ENCODE measurements at regions not wholly inside any gene's neighbourhood (a gene's known extent, or its start where the extent isn't known, plus 50 kb on each side); places are given as distances from the start of the nearest gene placed in this dataset.

DNA sequence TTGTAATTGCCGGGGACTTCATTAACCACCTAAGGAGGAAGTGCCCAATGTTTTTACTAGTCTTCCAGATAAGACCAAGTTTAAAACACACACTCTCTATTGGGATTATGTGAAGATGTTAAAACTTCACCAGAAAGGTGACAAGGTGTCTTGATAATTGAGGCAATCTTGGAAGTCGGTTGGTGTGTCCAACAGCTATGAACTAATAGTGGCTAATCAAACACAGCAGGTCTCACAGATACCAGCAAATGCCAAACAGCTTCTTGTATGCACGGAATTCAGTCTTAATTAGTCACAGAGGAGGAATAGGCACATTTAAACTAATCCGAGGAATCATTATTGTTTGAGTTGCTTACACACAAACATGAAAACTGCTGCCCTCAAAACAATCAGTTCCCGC lies 214.5 kb downstream of the SEC61B start:
- DNase-seq (ENCODE audit: low read depth), result no peak

DNA sequence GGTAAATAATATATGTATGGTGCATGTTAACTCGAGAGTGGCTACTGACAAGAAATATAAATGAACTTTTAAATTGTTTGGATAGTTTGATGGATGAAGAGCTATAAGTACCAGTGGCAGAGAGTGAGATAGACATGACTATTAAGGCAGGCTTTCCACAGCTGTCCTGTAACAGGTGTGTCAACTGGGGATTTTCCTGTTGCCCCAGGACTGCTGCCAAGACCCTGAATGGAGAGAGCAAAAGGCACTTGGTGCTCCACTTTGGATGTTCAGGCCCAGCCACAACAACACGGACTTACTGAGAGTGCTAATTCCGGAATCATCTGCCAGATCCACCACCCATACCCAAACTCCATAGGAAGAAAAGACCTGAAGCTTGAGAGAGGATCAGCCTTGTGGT lies 215.1 kb downstream of the SEC61B start:
- no peak for DNase-seq (ENCODE audit: low read depth)

DNA sequence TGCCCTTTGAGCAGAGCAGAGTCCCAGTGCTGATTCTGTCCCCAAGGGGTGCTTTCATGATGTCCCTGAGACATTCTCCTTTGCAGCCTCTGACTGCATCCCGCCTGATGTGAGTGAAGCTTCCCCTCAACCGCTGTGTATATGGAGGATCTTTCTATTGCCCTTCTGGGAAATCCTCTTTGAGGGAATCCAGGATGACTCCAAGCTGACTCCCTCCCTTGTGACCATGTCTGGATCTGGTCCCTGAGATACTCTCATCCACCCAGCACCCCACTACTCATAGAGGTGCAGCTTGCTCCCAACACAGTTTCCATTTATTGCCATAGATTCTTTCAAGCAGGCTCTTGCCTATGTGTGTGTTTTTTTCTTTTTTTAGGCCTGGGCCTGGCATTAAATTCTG lies 216.5 kb downstream of the SEC61B start:
- no peak for DNase-seq (ENCODE audit: low read depth)

DNA sequence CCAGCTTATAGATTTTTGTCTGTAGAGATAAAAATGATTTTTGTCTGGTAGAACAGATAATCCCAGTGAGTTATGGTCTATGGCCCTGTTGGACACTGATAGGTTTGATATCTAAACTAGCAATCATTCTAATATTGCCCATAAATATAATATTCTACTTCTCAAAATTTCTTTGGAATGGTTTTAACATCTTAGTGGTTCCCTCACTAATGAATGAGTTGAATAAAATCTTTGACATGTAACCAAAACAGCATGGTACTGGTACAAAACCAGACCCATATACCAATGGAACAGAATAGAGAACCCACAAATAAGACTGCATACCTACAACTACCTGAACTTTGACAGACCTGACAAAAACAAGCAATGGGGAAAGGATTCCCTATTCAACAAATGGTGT lies 219.7 kb downstream of the SEC61B start:
- no peak for DNase-seq (ENCODE audit: low read depth)

DNA sequence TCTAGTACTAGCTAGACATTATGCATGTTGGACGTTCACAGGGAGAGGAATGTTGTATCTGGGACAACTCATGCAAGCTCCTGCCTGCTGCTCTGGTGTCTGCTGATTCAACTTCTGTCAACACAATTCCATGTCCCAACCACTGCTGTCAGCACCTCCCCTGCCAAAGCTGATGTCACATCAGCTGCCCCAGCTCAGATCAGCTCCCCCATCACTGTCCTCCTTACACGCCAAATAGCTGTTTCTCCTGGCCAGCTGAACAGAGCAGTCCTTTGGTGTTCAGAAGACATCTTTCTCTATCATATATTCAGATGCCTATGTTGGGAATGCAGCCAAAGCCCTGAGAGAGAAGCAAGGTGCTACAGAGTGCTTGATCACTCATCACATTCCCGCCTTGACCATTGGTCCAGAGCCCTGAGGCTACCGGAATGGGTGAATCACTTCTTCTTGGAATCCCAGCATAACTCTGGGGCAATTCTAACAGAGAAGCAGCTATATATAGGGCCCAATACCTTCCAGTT lies 223.3 kb downstream of the SEC61B start:
- no peak for DNase-seq (ENCODE audit: low read depth)

DNA sequence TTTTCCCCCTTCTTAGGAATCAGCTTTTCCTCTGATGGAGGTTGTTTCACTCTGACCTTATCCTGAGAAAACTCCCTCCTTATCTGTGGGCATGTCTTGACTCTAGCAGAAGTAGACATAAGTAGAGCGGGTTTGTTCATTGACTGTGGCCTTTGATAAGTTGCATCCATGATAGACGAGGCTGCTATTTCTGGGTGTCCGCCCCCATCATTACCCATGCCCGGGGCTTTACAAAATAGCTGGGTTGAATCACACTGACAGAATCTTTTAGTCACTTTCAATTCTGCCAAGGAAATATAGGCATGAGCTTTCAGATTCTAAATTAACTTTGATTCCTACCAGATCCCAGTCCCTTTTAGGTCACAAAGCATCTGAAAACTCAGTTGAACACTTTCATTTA lies 223.8 kb downstream of the SEC61B start:
- no peak for DNase-seq (ENCODE audit: low read depth)

DNA sequence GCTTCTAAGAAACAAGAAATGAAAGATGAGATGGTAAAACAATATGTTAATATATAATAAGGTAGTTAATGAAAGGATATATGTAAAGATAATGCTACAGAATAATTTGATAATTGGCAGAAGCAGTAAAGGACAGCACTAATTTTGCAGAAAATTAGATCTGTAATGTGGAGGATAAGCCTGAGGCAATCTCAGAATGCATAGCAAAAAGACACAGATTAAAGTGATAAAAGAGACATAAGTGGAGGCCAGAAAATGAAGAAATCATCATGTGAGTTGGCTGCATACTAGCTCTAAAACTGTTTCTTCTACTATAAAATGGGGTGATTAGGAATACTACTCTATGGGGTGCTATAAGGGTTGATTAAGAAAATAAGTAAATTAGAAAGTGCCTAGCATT lies 225.9 kb downstream of the SEC61B start:
- no peak for DNase-seq (ENCODE audit: low read depth)

DNA sequence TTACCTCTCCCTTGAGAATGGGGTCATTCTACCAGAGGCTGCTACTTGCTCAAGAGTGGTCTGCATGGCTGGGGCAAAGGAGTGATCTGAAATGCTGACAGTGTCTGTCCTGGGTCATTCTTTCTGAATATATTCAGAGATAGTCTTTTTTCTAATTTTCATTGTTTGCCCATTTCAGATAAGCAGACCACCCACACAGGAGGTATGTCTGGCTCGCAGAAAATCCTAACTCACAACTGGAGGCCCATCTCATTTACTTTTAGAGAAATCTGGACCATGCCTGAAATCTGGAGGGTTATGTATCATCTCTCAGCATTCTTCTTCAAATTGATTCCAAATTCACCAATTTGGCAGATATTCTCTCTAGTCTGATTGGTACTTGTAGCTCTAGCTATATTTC lies 227.6 kb downstream of the SEC61B start:
- DNase-seq (ENCODE audit: low read depth), result no peak

DNA sequence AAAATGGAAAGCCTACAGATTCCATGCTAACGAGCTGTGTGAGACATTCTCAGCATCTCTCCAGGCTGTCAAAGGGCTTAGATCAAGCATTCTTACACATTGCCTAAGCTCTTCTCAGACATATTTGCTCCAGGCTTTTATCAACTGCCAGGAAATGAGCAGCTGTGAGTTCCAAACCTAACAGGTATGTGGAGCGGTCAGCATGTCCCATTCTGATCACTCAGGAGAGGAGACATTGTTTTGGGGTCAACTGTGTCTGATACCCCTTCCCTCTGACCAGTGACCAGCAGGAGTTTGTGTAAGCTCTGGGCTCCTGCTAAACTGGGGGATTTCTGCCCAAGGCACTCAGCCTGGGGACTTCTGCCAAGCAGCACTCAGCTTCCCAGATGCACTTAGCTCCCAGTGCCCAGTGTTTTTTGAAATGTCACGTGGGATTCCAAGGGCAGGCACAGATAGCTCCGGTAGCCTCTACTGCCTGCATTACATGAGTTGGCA lies 229.1 kb downstream of the SEC61B start:
- DNase-seq (ENCODE audit: low read depth), result no peak

DNA sequence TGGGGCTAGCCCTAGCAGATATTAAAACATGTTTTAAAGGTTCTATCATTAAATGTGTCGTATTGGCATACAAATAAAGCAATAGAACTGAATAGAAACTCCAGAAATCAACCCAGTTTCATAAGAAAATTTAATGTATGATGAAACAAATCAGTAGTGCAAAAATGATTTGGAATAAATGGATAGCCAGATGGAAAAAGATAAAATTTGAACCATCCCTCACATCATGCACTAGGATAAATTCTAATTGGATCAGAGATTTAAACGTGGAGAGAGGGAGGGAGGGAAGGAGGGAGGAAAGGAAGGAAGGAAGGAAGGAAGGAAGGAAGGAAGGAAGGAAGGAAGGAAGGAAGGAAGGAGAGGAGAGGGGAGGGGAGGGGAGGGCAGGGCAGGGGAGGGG lies 235.3 kb downstream of the SEC61B start:
- no peak for DNase-seq (ENCODE audit: low read depth)

DNA sequence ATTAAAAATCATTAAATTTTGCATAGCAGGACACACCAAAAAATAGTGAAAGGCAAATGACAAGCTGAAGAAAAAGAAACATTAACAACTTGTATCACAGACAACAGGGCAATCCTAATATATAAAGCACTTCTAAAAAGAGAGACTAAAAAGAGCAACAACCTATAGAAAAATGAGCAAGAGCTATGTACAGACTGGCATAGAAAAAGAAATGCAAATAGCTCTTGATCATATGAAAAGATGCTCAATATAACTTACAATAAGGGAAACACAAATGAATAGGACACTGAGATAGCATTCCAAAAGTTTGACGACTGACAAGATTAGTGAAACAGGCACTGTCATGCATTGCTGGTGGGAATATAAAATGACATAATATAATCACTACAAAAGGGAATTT lies 235.9 kb downstream of the SEC61B start:
- DNase-seq (ENCODE audit: low read depth), result no peak

DNA sequence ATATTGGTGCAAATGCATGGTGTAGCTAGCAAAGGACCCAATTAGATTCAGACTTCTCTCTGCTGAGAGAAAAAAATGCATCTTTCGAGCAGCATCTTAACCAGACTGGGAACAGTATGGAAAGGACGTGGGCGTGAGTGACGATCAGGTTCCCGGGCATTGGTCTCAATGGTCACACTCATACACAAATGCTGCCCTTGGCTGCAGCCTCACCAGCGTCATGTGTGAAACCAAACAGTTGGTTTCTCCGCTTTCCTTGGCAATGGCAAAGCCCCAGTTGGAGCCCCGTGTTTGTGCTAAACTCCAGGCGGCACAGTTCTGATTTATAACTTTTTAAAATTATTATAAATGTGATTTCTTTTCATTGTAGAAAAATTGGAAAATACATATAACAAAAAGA lies 237.8 kb downstream of the SEC61B start:
- DNase-seq (ENCODE audit: low read depth), result no peak

DNA sequence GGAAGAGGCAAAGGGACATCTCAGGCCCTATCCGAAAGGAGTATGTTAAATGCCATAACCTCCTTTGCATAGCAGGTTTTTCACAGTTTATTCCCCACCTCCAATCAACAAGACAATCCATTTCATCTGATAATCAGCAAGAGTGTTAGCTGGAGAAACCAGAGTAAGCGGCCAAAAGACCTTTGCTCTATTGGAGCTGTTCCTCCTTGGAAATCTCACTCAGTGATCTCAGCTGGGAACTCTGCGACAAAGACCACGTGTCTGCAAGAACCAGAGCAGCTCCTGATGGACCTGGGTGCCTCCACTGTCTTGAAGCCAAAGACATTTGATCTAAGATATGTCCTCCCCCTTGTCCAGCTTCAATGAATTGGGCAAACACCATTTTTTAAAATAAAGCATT lies 241.0 kb downstream of the SEC61B start:
- DNase-seq (ENCODE audit: low read depth), result no peak

DNA sequence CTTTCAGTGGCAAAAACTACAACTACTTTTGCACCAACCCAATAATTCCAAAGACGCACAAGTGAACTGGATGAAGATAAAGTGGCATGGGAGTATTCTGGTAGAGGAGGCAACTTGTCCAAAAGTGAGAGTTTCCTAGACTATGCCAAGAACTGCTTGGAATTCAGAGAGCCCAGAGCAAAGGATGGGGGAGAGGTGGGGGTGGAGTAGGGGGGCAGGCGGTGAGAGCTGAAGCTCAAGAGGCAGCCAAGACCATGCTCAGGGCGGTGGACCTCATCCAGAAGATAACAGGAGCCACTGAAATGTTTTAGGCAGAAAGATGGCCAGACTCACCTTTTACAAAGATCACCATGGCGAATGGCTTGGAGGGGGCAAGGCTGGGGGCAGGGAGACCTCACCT lies 242.5 kb downstream of the SEC61B start:
- no peak for DNase-seq (ENCODE audit: low read depth)

DNA sequence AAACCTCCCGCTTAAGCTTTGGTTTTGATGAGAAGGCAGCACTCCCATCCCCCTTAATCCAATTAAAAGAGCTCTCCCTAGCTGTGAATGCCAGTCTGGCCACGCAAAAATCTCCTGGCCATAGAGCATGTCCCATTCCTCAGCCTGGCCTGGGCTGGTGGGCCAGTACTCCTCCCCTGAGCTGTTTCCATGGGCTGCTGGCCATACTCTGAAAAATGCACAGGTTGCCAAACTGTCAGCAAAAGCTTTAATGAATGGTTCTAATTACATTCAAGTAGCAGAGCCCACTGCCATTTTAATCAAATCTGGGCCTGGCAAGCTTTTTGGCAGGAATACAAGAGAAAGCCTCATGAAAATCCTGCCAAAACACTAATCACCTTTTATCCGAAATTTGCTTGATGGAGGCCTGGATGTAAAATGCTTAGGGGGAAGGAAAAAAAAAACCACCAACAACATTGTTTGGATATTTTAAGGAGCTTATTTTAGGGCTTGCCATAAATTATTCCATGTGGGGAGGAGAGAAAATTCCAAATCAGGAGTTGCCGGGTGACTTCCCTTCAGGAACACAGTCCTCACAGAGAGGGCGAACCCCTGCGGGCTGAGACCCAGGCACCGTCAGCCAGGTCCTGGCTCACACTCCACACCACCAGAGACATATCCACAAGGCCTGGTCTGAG lies 243.3 kb downstream of the SEC61B start:
- DNase-seq (ENCODE audit: low read depth), result no peak

DNA sequence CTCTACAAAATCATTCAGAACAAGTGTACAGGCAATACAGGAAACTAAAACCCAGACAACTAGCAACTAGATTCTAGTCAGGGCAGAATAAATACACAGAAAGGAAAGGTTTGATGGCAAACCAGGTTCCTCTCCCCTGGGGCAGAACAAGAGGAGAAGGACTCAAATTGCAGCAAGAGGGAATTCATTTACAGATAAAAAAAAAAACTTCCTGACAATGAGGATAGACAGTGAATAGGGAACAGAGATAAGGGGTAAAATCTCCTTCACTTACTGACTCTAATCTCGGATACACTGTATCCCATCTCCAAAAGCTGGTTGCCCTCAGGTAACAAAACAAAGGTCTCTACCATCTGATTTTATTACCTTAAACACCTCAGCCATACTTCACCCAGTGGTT lies 244.0 kb downstream of the SEC61B start:
- DNase-seq (ENCODE audit: low read depth), result no peak

DNA sequence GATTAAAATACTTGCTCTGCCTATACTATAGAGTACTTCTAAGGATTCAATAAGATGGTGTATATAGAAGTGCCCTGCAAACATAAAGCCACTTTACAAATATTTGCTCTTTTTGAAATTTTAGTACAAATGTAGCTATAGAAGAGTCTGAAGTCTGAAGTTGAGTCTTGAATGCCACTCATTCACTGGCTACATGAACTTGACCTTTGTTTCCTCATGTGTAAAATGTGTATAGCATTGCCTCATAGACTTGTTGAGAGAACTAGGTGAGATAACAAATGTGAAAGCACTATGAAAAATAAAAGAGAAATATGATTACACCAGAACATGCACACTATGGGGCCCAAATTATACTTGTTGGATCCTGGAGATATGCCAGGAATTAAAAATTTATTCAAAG lies 244.7 kb downstream of the SEC61B start:
- DNase-seq (ENCODE audit: low read depth), result no peak

DNA sequence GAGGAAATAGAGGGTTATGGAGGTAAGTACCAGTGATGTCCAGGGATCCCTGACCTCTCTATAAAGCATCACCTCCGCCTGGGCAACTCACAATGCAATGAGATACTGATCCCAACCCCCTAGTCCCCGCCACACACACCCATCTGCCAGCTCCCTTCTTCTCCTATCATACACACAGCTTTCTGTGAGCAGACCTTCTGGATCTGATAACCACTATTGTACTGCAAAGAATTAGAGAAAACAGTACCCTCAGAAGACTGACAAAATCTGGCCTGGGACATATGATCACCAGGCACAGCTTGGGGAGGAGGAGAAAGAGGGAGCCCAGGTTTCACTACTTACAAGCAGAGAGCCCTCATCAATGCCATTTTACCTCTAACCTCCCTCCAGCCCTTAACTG lies 249.0 kb downstream of the SEC61B start:
- no peak for DNase-seq (ENCODE audit: low read depth)

DNA sequence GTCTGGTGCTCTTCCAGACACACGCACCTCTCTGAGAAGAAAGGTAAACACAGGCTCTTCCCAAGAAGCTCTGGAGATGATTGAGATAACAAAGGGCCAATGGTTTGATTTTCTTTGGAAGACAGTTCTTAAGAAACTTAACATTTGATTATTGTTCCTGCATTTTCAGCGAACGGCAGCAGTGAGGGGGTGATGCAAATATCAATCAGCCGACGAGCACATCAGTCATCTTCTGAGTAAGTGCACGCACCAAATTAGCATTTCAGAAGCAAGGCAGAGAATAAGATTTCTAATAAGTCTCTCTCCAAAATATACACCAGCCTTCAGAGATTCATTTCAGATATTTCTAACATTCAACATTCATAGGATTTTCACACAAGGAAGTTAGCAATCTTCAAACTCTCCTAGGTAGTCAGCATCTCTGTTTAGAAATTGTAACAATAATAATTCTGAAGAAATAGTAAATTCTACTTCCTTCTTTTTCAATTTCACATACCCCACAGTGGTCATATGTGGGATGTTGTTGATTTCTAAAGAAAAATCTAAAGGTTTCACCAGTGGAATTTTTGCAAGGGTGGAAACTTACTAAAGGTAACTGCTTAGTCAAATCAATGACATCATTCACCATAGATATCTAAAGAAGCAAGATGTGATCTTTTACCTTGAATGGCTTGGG lies 250.3 kb downstream of the SEC61B start:
- no peak for DNase-seq (ENCODE audit: low read depth)

DNA sequence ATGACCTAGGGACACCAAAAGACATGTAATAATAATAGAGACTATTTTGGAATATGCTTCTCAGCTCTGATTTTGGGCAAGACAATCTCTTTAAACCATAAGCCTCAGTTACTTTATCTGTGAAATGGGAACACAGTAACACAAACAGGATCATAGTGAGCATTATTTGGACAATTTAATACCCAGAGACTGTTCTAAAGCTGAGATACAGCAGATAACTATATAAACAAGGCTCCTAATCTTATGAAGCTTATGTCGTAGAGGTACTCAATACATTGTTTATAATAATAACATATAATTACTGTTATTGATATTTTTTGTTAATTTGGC lies 250.8 kb downstream of the SEC61B start:
- DNase-seq (ENCODE audit: low read depth), result no peak

DNA sequence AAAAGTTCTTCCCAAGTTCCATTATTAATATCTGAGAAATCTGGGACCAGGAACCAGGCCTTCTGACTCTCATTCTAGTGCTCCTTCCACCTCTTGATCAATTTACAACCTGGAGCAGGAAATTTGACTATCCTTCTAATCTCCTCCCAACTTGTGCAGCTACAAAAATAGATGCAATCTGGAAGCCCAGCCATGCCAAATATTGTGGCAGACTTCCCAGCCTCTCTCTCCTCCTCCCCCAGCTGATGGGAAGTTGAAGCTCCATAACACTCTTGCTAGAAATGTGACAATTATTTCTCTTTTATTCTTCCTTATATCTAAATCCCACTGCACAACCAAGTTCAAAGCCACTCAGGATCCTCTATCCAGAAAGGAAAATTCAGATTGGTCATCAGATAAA lies 252.1 kb downstream of the SEC61B start:
- no peak for DNase-seq (ENCODE audit: low read depth)

DNA sequence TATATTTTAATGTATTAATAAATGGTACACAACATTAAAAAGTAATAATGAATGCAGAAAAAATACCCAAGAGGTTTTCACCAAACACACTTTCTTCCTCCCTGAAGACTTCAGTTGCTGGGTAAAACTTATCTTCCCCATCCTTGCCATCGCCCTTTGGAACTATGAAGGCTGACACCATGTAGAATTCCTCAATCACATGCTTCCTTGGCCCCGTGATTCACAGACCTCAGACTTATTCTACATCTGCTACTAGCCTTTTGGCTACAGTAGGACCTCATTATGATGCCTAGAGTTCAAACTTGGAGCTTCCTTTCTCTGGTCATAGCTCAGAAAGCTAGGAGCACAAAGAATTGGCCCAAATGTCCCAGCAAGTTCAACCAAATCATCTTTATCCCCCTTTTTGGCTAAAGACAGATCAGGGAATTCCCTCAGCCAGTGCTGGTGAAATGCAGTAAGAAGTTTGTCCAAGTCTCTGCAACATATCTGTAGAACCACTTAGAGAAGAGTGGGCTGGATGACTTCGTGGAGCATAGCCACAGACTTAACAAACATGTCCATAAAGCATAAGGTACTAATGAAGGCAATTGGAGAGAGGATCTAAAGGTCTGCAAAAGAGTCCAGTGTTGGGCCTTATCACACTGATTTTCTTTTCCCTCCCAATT lies 253.5 kb downstream of the SEC61B start:
- DNase-seq (ENCODE audit: low read depth), result no peak

DNA sequence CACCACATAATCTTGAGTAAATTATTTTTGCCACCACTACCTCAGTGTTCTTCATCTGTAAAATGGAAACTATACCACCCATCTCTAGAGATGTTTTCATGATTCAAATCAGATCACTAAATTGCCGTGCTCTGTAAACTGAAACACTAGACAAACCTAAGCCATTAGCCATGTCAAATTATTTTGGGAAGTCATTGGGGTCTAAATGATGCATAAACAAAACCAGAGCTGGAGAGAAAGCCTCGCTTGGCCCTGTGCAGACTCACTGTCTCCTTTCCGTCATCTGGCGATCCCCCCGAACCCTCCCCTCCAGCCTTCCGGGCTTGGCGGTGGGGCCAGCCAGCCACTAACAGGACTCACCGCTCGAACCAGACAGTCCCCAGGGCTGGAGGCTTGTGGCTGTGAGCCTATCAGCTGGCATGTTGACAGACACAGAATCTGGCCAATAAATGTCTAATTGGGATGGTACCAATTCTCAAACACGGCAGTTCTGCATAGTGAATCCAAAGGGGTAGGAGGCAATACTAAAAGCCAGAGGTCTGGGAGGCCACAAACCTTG lies 256.5 kb downstream of the SEC61B start:
- DNase-seq (ENCODE audit: low read depth), result no peak

All from T follicular helper cell (primary cell).